GM12874 (cell line): ENCODE measurements at regions not wholly inside any gene's neighbourhood (a gene's known extent, or its start where the extent isn't known, plus 50 kb on each side); places are given as distances from the start of the nearest gene placed in this dataset.

ENCODE experiments used
- TF ChIP-seq, protein P1 (sequence below): IDR thresholded peaks from 2 replicates; pipeline ENCODE4 v1.5.1; 2011; ENCODE audit warnings: low read depth, mild to moderate bottlenecking, control low read depth, low read length, moderate library complexity; ENCODE audit not compliant: insufficient read depth

DNA sequence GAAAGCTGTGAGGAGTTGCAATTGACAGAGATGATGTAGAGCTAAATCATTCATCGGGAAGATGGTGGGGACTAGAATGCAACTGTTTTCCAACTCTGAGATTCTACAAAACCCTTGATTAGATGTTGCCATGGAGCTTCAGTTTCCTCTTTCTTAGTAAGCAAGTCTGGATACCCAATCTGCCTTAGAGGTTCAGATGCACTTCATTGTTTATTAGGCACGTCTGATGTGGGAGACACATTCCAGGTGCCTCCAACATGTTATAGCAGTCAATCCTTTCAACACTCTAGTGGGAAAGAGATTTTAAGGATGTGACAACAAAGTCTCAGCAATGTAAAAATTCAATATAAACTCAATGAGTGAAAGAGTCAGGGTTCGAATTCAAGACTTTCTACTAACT is 291.3 kb upstream of the PHYHIPL start:
- TF ChIP-seq, protein P1, sequence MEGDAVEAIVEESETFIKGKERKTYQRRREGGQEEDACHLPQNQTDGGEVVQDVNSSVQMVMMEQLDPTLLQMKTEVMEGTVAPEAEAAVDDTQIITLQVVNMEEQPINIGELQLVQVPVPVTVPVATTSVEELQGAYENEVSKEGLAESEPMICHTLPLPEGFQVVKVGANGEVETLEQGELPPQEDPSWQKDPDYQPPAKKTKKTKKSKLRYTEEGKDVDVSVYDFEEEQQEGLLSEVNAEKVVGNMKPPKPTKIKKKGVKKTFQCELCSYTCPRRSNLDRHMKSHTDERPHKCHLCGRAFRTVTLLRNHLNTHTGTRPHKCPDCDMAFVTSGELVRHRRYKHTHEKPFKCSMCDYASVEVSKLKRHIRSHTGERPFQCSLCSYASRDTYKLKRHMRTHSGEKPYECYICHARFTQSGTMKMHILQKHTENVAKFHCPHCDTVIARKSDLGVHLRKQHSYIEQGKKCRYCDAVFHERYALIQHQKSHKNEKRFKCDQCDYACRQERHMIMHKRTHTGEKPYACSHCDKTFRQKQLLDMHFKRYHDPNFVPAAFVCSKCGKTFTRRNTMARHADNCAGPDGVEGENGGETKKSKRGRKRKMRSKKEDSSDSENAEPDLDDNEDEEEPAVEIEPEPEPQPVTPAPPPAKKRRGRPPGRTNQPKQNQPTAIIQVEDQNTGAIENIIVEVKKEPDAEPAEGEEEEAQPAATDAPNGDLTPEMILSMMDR: no peak

DNA sequence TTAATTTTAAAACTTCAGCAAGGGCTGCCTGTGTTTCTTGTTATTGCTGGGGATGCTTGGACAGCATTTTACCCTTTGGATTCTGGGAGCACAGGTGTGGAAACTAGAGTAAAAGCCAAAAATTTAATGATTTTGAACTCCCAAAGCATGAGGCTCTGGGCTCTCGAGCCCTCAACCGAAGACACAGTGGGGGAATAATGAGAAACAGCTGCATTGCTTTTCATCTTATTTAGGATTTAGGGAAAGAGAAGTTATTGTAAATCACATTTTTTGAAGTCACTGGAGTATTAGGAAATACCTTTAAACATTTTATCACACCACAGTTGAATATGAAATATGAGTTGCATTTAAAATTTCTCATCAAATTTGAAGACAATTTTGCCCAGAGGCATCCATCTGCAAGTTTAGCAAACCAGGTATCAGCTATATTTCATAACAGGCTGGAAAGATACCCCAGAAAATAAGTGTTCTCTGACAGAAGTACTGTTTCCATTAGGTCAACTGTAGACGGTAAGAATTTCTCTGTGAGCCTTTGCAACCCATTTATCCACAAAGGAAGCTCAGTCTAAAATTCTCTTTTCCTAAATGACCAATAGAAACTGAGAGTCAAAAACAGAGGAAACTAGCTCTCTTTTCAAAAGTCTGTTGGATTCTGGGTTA is 290.6 kb upstream of the PHYHIPL start:
- TF ChIP-seq, protein P1: no peak

DNA sequence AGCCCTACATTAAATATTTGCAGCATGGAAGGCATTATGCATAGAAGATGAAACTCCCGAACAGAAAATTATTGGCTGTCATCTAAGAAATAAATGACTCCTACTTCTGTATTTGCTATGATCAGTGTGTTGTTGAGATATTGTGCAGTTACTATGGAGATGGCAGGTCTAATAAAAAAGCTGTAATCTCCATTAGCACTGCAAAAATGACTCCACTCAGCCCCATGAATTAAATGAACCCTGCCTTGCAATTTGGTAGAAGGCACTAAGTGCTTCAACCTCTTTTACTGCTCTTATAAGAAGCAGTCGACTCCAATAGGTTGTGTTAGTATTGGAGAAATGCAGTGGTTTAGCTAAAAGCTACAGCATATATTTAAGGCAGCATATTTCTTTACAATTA is 290.0 kb upstream of the PHYHIPL start:
- TF ChIP-seq, protein P1: no peak

DNA sequence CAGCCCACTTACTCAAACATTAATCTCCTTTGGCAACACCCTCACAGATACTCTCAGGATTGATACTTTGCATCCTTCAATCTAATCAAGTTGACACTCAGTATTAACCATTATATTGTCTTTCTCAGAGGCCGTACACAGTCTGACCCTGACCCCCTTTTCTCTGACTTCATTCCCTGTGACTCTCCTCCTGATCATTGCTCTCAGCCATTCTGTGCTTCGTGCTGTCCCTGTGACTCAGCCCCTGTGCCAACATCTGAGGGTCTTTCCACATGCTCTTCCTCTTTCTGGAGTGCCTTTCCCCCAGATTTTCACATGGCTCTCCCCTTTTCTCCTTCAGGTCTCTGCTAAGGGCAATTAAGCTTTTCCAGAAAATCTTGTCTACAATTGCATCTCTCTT is 289.0 kb upstream of the PHYHIPL start:
- TF ChIP-seq, protein P1: no peak

DNA sequence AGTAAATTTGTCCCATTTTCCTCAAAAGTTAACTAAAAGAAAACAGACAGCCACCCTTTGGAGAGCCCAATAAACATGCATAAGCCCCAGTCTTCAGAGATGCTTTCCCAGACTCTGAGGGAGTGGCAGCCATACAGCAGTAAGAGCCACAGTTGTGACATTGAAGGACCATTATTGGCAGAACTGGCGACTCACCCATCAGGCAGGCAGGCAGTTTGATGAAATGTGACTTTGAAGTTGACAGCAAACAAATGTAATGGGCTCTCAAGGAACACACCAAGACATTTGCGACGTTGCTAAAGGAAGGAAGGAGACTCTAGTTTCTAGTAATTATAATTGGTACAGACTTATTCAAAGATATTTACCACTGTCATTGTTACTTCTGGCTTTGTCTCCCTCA is 287.5 kb upstream of the PHYHIPL start:
- TF ChIP-seq, protein P1: no peak

DNA sequence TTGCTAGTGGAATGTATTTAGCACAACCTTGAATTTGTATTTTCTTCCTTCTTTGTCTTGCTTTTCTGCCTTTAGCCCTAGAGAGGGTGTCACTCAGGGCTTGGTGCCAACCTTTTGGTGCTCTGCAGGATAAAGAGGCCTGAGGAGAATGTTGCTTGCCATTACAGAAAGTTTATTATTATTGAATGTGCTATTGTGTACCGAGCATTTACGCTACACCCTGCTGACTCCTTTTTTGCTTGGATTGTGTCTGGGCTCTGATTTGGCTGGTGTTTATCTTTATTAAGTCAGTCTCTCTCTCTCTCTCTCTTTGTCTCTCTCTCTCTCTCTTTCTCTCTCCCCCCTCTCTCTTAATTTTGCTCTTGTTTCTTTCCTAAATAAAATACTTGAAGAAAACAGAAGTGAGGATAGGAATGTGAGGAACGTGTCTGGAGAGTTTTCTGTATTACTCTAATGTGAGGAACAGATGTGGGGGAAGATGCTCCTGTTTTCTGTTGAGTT is 284.4 kb upstream of the PHYHIPL start:
- TF ChIP-seq, protein P1: no peak

DNA sequence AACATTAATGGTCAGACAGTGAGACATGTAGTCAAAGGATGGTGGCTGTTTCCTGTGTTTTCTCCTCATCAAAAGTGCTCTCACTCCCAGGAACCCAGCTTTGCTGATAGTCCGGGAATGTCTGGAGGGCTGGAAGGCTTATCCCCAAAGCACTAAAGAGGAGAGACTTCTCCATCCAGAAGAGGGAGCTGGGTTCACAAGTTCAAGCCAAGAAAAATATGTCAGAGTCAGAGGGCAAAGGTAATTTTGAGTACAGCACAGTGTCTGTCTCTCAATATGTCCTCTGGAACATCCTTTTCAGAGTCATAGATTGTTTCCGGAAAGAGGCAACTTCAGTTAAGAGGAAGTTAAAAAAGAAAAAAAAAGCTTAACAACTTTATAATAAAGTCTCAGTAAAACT is 281.5 kb upstream of the PHYHIPL start:
- TF ChIP-seq, protein P1: no peak
